ENCODE measurements at regions not wholly inside any gene's neighbourhood (a gene's known extent, or its start where the extent isn't known, plus 50 kb on each side); places are given as distances from the start of the nearest gene placed in this dataset.

DNA sequence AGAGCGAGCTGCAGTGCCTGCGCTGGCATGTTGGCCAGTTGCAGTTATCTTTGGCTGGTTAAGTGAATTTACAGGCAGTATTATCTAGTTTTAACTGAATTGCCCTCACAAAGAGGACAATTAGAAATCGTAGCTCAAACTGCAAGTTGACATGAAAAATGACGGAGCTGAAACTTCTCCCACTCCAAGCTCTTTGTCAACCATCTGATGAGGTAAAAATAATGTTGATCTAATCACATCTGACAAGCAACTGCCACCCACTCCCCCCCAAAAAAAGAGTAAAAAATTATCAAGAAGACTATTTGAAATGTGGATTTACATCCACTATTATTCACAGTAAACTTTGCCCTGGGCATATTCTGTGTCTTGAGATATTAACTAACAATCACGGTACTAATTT lies 84.7 kb upstream of the VASH1 start:
- TF ChIP-seq, protein P1, sequence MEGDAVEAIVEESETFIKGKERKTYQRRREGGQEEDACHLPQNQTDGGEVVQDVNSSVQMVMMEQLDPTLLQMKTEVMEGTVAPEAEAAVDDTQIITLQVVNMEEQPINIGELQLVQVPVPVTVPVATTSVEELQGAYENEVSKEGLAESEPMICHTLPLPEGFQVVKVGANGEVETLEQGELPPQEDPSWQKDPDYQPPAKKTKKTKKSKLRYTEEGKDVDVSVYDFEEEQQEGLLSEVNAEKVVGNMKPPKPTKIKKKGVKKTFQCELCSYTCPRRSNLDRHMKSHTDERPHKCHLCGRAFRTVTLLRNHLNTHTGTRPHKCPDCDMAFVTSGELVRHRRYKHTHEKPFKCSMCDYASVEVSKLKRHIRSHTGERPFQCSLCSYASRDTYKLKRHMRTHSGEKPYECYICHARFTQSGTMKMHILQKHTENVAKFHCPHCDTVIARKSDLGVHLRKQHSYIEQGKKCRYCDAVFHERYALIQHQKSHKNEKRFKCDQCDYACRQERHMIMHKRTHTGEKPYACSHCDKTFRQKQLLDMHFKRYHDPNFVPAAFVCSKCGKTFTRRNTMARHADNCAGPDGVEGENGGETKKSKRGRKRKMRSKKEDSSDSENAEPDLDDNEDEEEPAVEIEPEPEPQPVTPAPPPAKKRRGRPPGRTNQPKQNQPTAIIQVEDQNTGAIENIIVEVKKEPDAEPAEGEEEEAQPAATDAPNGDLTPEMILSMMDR (conservative IDR thresholded peaks at IDR 0.05) = no peak
- no peak overlapping the region for H3K27ac ChIP-seq

DNA sequence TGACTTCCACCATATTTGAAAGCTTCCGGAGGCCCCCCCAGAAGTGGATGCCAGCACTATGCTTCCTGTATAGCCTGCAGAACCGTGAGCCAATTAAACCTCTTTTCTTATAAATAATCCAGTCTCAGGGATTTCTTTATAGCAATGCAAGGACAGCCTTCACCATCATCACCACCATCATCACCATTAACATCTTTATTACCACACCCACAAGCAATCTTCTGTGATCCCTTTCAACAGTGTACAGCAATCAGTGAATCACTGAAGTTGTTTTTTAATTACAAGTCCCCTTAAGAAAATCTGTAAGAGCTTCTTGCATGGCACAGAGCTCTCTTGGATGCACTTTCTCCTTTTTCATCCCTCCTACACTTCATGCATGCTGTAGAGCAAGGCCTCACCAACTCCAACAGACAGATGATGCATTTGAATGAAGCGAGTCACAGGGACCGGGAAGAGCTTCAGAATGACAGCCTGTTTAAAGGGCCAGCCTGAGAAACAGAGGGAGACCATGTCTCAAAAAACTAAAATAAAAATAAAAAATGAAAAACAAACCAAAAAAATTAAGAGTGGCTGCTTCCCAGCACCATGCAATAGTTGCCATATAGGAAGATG lies 83.6 kb upstream of the VASH1 start:
- no peak overlapping the region for H3K27ac ChIP-seq
- TF ChIP-seq, protein P1 (conservative IDR thresholded peaks at IDR 0.05) = no peak

DNA sequence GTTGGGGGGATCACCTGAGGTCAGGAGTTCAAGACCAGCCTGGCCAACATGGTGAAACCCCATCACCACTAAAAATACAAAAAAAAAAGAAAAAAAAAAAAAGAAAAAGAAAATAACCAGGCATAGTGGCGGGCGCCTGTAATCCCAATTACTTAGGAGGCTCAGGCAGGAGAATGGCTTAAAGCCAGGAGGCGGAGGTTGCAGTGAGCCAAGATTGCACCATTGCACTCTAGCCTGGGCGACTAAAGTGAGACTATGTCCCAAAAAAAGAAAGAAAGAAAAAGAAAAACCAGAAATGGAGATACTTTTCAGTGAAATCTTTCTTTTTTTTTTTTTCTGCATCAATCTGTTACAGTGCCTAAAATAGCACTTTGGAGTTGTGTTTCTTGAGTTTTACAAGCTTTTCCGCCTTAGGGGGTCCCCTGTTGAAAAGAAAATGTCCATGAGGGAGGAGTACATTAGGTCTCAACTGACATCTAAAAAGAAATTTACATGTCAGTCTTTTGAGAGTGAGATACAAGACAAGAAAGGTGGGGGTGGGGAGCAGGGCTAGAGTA lies 82.9 kb upstream of the VASH1 start:
- H3K27ac ChIP-seq = no peak overlapping the region
- TF ChIP-seq, protein P1 (conservative IDR thresholded peaks at IDR 0.05) = no peak

DNA sequence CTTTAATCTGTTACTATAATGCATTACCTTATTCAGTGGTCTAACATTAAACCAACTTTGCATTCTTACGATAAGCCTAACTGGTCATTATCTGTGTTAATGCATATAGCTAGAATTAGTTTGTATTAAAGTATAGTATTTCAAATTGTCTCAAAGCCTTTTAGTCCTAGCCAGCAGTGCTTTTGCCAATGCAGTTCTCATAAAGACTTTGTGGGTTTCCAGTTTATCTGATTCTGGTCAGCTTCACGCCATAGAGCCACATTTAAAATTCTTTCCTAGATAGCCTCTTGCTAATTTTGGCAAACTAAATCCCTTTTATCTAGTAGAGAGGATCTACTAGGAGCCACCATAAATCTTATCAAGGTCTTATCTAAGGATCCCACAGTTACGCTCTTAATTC lies 78.9 kb upstream of the VASH1 start:
- no peak overlapping the region for H3K27ac ChIP-seq
- TF ChIP-seq, protein P1 (conservative IDR thresholded peaks at IDR 0.05) = no peak

DNA sequence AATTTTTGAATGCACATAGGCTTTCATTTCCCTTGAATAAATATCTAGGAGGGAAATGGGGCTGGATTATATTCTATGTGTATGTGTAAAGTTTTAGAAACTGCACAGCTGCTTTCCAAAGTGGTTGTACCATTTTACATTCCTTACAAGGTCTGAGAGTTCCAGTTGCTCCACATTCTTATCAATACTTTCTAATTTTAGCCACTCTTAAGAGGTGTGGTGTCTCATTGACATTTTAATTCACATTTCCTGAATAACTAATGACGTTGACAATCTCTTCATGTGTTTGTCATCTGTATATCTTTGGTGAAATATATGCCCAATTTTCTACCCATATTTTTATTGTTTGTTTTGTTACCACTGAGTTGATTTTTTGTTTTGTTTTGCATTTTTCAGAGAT lies 74.6 kb upstream of the VASH1 start:
- TF ChIP-seq, protein P1 (conservative IDR thresholded peaks at IDR 0.05) = no peak
- H3K27ac ChIP-seq = peak overlapping the region; percentile 53; the same call in 1 of the 2 replicates

DNA sequence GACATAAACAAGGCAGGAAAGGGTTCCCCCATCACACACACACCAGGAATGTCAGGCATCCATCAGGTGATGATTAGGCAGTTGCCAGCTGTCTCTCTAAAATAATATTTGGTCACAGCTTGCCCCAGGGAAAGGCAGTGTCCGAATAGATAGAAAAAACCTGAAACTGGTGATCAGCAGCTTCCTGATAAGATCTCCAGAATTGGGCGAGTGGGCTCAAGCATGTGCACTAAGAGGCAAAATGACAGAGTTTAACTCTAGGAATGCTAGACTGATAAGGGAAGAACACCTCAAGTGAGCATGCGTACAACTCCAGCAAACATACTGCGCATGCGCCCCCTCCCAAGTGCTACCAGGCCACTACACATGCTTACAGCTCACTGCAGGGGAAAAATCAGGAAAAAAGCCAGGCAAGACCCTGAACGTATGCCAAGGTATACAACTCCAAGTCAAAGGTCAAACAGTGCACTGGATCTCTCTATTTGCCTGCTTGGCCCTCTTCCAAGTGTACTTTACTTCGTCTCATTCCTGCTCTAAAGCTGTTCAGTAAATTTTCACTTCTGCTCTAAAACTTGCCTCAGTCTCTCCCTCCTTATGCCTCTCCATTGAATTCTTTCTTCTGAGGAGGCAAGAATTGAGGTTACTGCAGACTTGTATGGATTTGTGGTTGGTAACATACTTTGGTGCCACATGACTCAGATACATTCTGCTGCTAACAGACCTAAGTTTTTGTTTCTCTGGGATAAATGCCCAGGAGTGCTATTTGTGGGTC lies 73.5 kb upstream of the VASH1 start:
- peak overlapping the region; percentile 53 for H3K27ac ChIP-seq
- TF ChIP-seq, protein P1 (conservative IDR thresholded peaks at IDR 0.05) = no peak

DNA sequence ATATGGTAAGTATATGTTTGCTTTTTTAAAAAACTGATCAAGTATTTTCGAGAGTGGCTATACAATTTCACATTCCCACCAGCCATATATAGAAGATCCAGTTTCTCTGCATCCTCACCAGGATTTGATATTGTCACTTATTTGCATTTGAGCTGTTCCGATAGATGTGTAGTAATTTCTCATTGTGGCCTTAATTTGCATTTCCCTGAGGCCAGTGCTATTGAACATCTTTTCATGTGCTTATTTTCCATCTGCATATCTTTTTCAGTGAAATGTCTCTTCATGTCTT lies 72.9 kb upstream of the VASH1 start:
- TF ChIP-seq, protein P1 (conservative IDR thresholded peaks at IDR 0.05) = no peak

More for the DNA sequence above, 72.9 kb upstream of the VASH1 start:
- H3K27ac ChIP-seq = peak overlapping the region; percentile 53

All from VCaP (cell line).